Activated T-cell treated with anti-CD3 and anti-CD28 coated beads, Interleukin-2, amount 50 U/mL, for 48 hours (primary cell): ENCODE measurements at regions not wholly inside any gene's neighbourhood (a gene's known extent, or its start where the extent isn't known, plus 50 kb on each side); places are given as distances from the start of the nearest gene placed in this dataset.

ENCODE experiments used
- DNase-seq, 2 experiments: peaks; one replicate each; pipeline ENCODE4 v3.0.0-alpha.2; 2020

GRCh38 chr6:121499666-121500065 lies 64.2 kb downstream of the GJA1 start:
- DNase-seq: no peak

GRCh38 chr6:121503589-121503991 lies 68.1 kb downstream of the GJA1 start:
- DNase-seq: no peak

- no peak for DNase-seq
Measured at GRCh38 chr6:121504227-121504626, 68.8 kb downstream of the GJA1 start.

GRCh38 chr6:121505284-121505683 lies 69.8 kb downstream of the GJA1 start:
- DNase-seq: no peak

- DNase-seq: no peak
Measured at GRCh38 chr6:121506761-121507754, 71.6 kb downstream of the GJA1 start.

- DNase-seq: no peak
Measured at GRCh38 chr6:121510568-121511177, 75.2 kb downstream of the GJA1 start.

GRCh38 chr6:121515630-121516265 lies 80.3 kb downstream of the GJA1 start:
- DNase-seq: no peak

- no peak for DNase-seq
Measured at GRCh38 chr6:121516331-121516730, 80.9 kb downstream of the GJA1 start.

- no peak for DNase-seq
Measured at GRCh38 chr6:121520337-121521163, 85.1 kb downstream of the GJA1 start.

- no peak for DNase-seq
Measured at GRCh38 chr6:121521164-121521555, 85.7 kb downstream of the GJA1 start.

- DNase-seq: no peak
Measured at GRCh38 chr6:121522265-121522664, 86.8 kb downstream of the GJA1 start.

GRCh38 chr6:121522771-121523386 lies 87.4 kb downstream of the GJA1 start:
- DNase-seq: no peak

GRCh38 chr6:121523628-121524027 lies 88.2 kb downstream of the GJA1 start:
- no peak for DNase-seq

GRCh38 chr6:121526282-121526681 lies 90.8 kb downstream of the GJA1 start:
- no peak for DNase-seq

- no peak for DNase-seq
Measured at GRCh38 chr6:121531658-121532169, 96.3 kb downstream of the GJA1 start.

- no peak for DNase-seq
Measured at GRCh38 chr6:121533321-121533841, 97.9 kb downstream of the GJA1 start.

GRCh38 chr6:121535777-121536176 lies 100.3 kb downstream of the GJA1 start:
- no peak for DNase-seq

- DNase-seq: no peak
Measured at GRCh38 chr6:121536345-121536744, 100.9 kb downstream of the GJA1 start.

- DNase-seq: no peak
Measured at GRCh38 chr6:121539439-121539838, 104.0 kb downstream of the GJA1 start.

GRCh38 chr6:121540210-121540609 lies 104.8 kb downstream of the GJA1 start:
- DNase-seq: no peak

GRCh38 chr6:121544691-121545090 lies 109.2 kb downstream of the GJA1 start:
- DNase-seq: no peak

GRCh38 chr6:121548131-121548530 lies 112.7 kb downstream of the GJA1 start:
- no peak for DNase-seq
